IMR-90 (cell line): ENCODE measurements at regions not wholly inside any gene's neighbourhood (a gene's known extent, or its start where the extent isn't known, plus 50 kb on each side); places are given as distances from the start of the nearest gene placed in this dataset.

Source experiments
- ATAC-seq: fragments of 200-7000 bp; cut with Tn5 transposase; 2 replicates; pipeline ENCODE4 v1.9.1; 2020; ENCODE audit warnings: low read depth, mild to moderate bottlenecking, moderate library complexity
- BruUV-seq: library from RNA; stranded (reverse); fragments of 400-500 nt; replicated peaks from 2 replicates; lab custom pipeline; 2021; lab: Mats Ljungman, UMichigan
- CTCF ChIA-PET: fragments of 300-600 bp; formaldehyde crosslinking; extraction: SDS; loops from one replicate; lab custom pipeline; 2021; ENCODE audit warnings: antibody characterized with exemption; lab: Yijun Ruan, JAX
- POLR2A ChIA-PET: fragments of 300-600 bp; sonication (Branson Sonifier 250); formaldehyde crosslinking; loops from one replicate; lab custom pipeline; 2022; ENCODE audit warnings: antibody characterized with exemption; ENCODE audit not compliant: unreplicated experiment; lab: Charles Lee
- DNase-seq: peaks from one replicate; pipeline ENCODE4 v3.0.0; 2013
- H2AFZ ChIP-seq: replicated peaks from 2 replicates; pipeline ENCODE3; 2013; ENCODE audit warnings: low read length, mild to moderate bottlenecking; ENCODE audit not compliant: poor library complexity
- H2AK5ac ChIP-seq: 2 replicates; pipeline ENCODE4 v1.6.1; 2013; ENCODE audit warnings: low read depth, low read length, inconsistent platforms
- H2AK9ac ChIP-seq: replicated peaks from 2 replicates; pipeline ENCODE3; 2013; ENCODE audit warnings: mild to moderate bottlenecking, low read depth, low read length, moderate library complexity; ENCODE audit not compliant: poor library complexity
- H2BK120ac ChIP-seq: 2 replicates; pipeline ENCODE4 v1.6.1; 2013; ENCODE audit warnings: low read depth, low read length, inconsistent platforms
- H2BK15ac ChIP-seq: 3 replicates; pipeline ENCODE4 v1.6.1; 2013; ENCODE audit warnings: low read depth, low read length, inconsistent platforms
- H2BK20ac ChIP-seq: 2 replicates; pipeline ENCODE4 v1.6.1; 2013; ENCODE audit warnings: low read depth, mild to moderate bottlenecking, inconsistent platforms, low read length, moderate library complexity
- H2BK5ac ChIP-seq: 2 replicates; pipeline ENCODE4 v1.6.1; 2013; ENCODE audit warnings: mild to moderate bottlenecking, low read depth, low read length, inconsistent platforms; ENCODE audit not compliant: poor library complexity, severe bottlenecking
- H3K14ac ChIP-seq: replicated peaks from 2 replicates; pipeline ENCODE4 v1.6.1; 2013; ENCODE audit warnings: low read depth, low read length, inconsistent platforms
- H3K18ac ChIP-seq: 2 replicates; pipeline ENCODE4 v1.6.1; 2013; ENCODE audit warnings: low read depth, low read length, control low read depth
- H3K23ac ChIP-seq: 2 replicates; pipeline ENCODE4 v1.6.1; 2013; ENCODE audit warnings: low read depth, low read length, inconsistent platforms
- H3K27ac ChIP-seq: 2 replicates; pipeline ENCODE4 v1.5.1; 2013; ENCODE audit warnings: mild to moderate bottlenecking, control low read depth, low read length; ENCODE audit not compliant: insufficient read depth
- H3K27me3 ChIP-seq: 2 replicates; pipeline ENCODE4 v1.6.1; 2013; ENCODE audit warnings: low read length; ENCODE audit not compliant: control insufficient read depth, insufficient read depth
- H3K36me3 ChIP-seq: 2 replicates; pipeline ENCODE4 v1.6.1; 2013; ENCODE audit warnings: low read length, mixed read lengths; ENCODE audit not compliant: control insufficient read depth, insufficient read depth
- H3K4ac ChIP-seq: 2 replicates; pipeline ENCODE4 v1.6.1; 2013; ENCODE audit warnings: low read depth, low read length, inconsistent platforms
- H3K4me1 ChIP-seq: 2 replicates; pipeline ENCODE4 v1.6.1; 2013; ENCODE audit warnings: low read length, mixed read lengths; ENCODE audit not compliant: control insufficient read depth, insufficient read depth
- H3K4me2 ChIP-seq: 2 replicates; pipeline ENCODE4 v1.6.1; 2013; ENCODE audit warnings: low read depth, mild to moderate bottlenecking, control low read depth, low read length, moderate library complexity
- H3K4me3 ChIP-seq: 2 replicates; pipeline ENCODE4 v1.5.1; 2013; ENCODE audit warnings: low read depth, mild to moderate bottlenecking, control low read depth, low read length, moderate library complexity; ENCODE audit not compliant: insufficient read depth
- H3K56ac ChIP-seq: 2 replicates; pipeline ENCODE4 v1.6.1; 2013; ENCODE audit warnings: low read length, inconsistent platforms; ENCODE audit not compliant: insufficient read depth; ENCODE audit errors: extremely low read depth
- H3K79me1 ChIP-seq, 2 experiments: 2 replicates each; pipeline ENCODE4 v1.6.1; 2013; ENCODE audit warnings: low read length in 2 of 2, inconsistent platforms in 1 of 2, low read depth in 1 of 2
- H3K9ac ChIP-seq: 2 replicates; pipeline ENCODE4 v1.6.1; 2013; ENCODE audit warnings: low read depth, low read length, control low read depth
- H3K9me1 ChIP-seq: 2 replicates; pipeline ENCODE4 v1.6.1; 2013; ENCODE audit warnings: low read length, inconsistent platforms; ENCODE audit not compliant: insufficient read depth
- H3K9me3 ChIP-seq: 2 replicates; pipeline ENCODE4 v1.6.1; 2013; ENCODE audit warnings: low read length; ENCODE audit not compliant: control insufficient read depth, insufficient read depth
- H4K20me1 ChIP-seq: 2 replicates; pipeline ENCODE4 v1.6.1; 2013; ENCODE audit warnings: low read length, inconsistent platforms; ENCODE audit not compliant: insufficient read depth
- H4K5ac ChIP-seq: 2 replicates; pipeline ENCODE4 v1.6.1; 2013; ENCODE audit warnings: mild to moderate bottlenecking, low read depth, low read length, control low read depth
- H4K8ac ChIP-seq, 2 experiments: 2 replicates each; pipeline ENCODE4 v1.6.1; 2013; ENCODE audit warnings: low read depth in 2 of 2, low read length in 2 of 2, control low read depth in 1 of 2, inconsistent platforms in 1 of 2
- H4K91ac ChIP-seq: 2 replicates; pipeline ENCODE4 v1.6.1; 2013; ENCODE audit warnings: low read depth, low read length, inconsistent platforms; ENCODE audit not compliant: insufficient read depth
- CTCF ChIP-seq: conservative IDR thresholded peaks from 2 replicates; pipeline ENCODE4 v1.5.1; 2012; ENCODE audit warnings: mild to moderate bottlenecking, low read depth, low read length, improper control_type of control experiment
- RAD21 ChIP-seq: IDR thresholded peaks from 2 replicates; pipeline ENCODE4 v1.6.1; 2012; ENCODE audit warnings: low read length, improper control_type of control experiment
- SMC3 ChIP-seq: fragments of 150-350 bp; IDR thresholded peaks from 2 replicates; pipeline ENCODE4 v1.6.1; 2016; ENCODE audit warnings: low read depth, mild to moderate bottlenecking, antibody characterized with exemption, low read length, moderate library complexity
- USF2 ChIP-seq: fragments of 150-350 bp; IDR thresholded peaks from 2 replicates; pipeline ENCODE4 v1.6.1; 2017; ENCODE audit warnings: mild to moderate bottlenecking, antibody characterized with exemption, low read length, low read depth
- dilution Hi-C: fragments of 300-500 bp; cut with HindIII; formaldehyde crosslinking; loops from one replicate; pipeline ENCODE4 v1.14.3; 2018; ENCODE audit warnings: low sequenced_read_pairs; ENCODE audit not compliant: unreplicated experiment
- in situ Hi-C: fragments of 300-500 bp; cut with MboI; formaldehyde crosslinking; loops from 3 replicates; pipeline ENCODE4 v1.14.3; 2019; ENCODE audit warnings: low sequenced_read_pairs, inconsistent platforms, mixed read lengths
- intact Hi-C: fragments of 100-400 bp; cut with micrococcal nuclease; formaldehyde crosslinking; loops from 2 replicates; pipeline ENCODE4 v1.10.0; 2022

GRCh38 chr3:36312351-36312750 is 68.0 kb upstream of the STAC start:
- Histone ChIP-seq H3K4me1 (no peaks in the 10 kb centered on the region), H3K9ac (no peak overlapping the region), H2BK20ac (no peak overlapping the region), H3K27me3 (no peaks in the 10 kb centered on the region), H3K18ac (no peak overlapping the region), H3K4ac (no peak overlapping the region), H3K79me1 (no peaks in the 10 kb centered on the region), H3K9me3 (0 out of 2 replicates have a peak, but pooled peaks cover 1% of the 10 kb centered on the region), H2BK5ac (no peak overlapping the region), H4K8ac (no peak overlapping the region), H2BK120ac (no peak overlapping the region), H3K4me2 (no peak overlapping the region), H3K4me3 (no peak overlapping the region), H4K5ac (no peak overlapping the region), H3K56ac (no peak overlapping the region), H2AK9ac (no peak overlapping the region), H2AK5ac (no peak overlapping the region), H3K27ac (no peak overlapping the region), H2BK15ac (no peak overlapping the region), H4K91ac (no peak overlapping the region), H4K20me1 (no peaks in the 10 kb centered on the region), H3K23ac (no peak overlapping the region), H2AFZ (no peak overlapping the region), H3K14ac (no peak overlapping the region), H3K9me1 (no peaks in the 10 kb centered on the region), H3K36me3 (no peaks in the 10 kb centered on the region)
- no peak for TF ChIP-seq RAD21
- no peak for TF ChIP-seq CTCF
- no peak for TF ChIP-seq SMC3
- TF ChIP-seq USF2 = no peak
- no peak for ATAC-seq
- BruUV-seq = no TSS peak
- DNase-seq = no peak
- ChIA-PET POLR2A (no interaction called here), CTCF (no interaction called here)
- dilution Hi-C loops (no loop called here), in situ Hi-C loops (no loop called here), intact Hi-C loops (no loop called here)
